NCI-H2081 (cell line): ENCODE measurements at regions not wholly inside any gene's neighbourhood (a gene's known extent, or its start where the extent isn't known, plus 50 kb on each side); places are given as distances from the start of the nearest gene placed in this dataset.
"Not testable (repeated sequence)": the region's sequence is repeated elsewhere in the genome, so short reads cannot be mapped to it uniquely, and the experiment has no call there.

Experiments
- DNase-seq, 2 experiments: peaks; one replicate each; lab custom pipeline; 2025; lab: John Stamatoyannopoulos, UW

- not testable (repeated sequence) for DNase-seq
These were observed 161.8 kb downstream of the GOSR1 start for GRCh38 chr17:30638968-30639367.

GRCh38 chr17:30631651-30632050, 154.4 kb downstream of the GOSR1 start:
- not testable (repeated sequence) for DNase-seq

- DNase-seq = not testable (repeated sequence)
These were observed 148.2 kb downstream of the GOSR1 start for GRCh38 chr17:30625380-30625779.

GRCh38 chr17:30624180-30624579, 147.0 kb downstream of the GOSR1 start:
- not testable (repeated sequence) for DNase-seq

GRCh38 chr17:30609682-30610081, 132.5 kb downstream of the GOSR1 start:
- DNase-seq = not testable (repeated sequence)

- no peak for DNase-seq
These were observed 128.3 kb downstream of the GOSR1 start for GRCh38 chr17:30605523-30605922.

GRCh38 chr17:30605027-30605426, 127.8 kb downstream of the GOSR1 start:
- no peak for DNase-seq

GRCh38 chr17:30602396-30602795, 125.2 kb downstream of the GOSR1 start:
- DNase-seq = not testable (repeated sequence)

- not testable (repeated sequence) for DNase-seq
These were observed 124.8 kb downstream of the GOSR1 start for GRCh38 chr17:30601984-30602383.

- no peak for DNase-seq
These were observed 123.8 kb downstream of the GOSR1 start for GRCh38 chr17:30600830-30601494.

- DNase-seq = peak; percentile 66 to 80
These were observed 123.0 kb downstream of the GOSR1 start for GRCh38 chr17:30600060-30600829.

GRCh38 chr17:30599428-30600059, 122.3 kb downstream of the GOSR1 start:
- no peak for DNase-seq

GRCh38 chr17:30597776-30598288, 120.6 kb downstream of the GOSR1 start:
- no peak for DNase-seq

- not testable (repeated sequence) for DNase-seq
These were observed 120.0 kb downstream of the GOSR1 start for GRCh38 chr17:30596948-30597775.

- not testable (repeated sequence) for DNase-seq
These were observed 117.8 kb downstream of the GOSR1 start for GRCh38 chr17:30594953-30595371.

GRCh38 chr17:30594223-30594952, 117.2 kb downstream of the GOSR1 start:
- DNase-seq = no peak

- no peak for DNase-seq
These were observed 113.0 kb downstream of the GOSR1 start for GRCh38 chr17:30590081-30590733.

GRCh38 chr17:30589431-30589830, 112.2 kb downstream of the GOSR1 start:
- no peak for DNase-seq

- DNase-seq = no peak
These were observed 111.6 kb downstream of the GOSR1 start for GRCh38 chr17:30588798-30589247.

GRCh38 chr17:30586818-30587595, 109.8 kb downstream of the GOSR1 start:
- DNase-seq = no peak
